Osteoblast (primary cell): ENCODE measurements at regions not wholly inside any gene's neighbourhood (a gene's known extent, or its start where the extent isn't known, plus 50 kb on each side); places are given as distances from the start of the nearest gene placed in this dataset.

Experiments
- DNase-seq: peaks from one replicate; pipeline ENCODE4 v3.0.0; 2011; ENCODE audit warnings: low spot score, mixed read lengths; ENCODE audit not compliant: insufficient read length; ENCODE audit errors: missing footprints
- H2AFZ ChIP-seq: 2 replicates; pipeline ENCODE4 v1.6.0; 2011; ENCODE audit warnings: mild to moderate bottlenecking, low read length
- H3K27ac ChIP-seq: 2 replicates; pipeline ENCODE4 v1.5.1; 2011; ENCODE audit warnings: mild to moderate bottlenecking, low read depth, low read length, moderate library complexity
- H3K27me3 ChIP-seq: 2 replicates; pipeline ENCODE4 v1.6.0; 2012; ENCODE audit warnings: mild to moderate bottlenecking, control low read depth, inconsistent platforms, low read length, moderate library complexity; ENCODE audit not compliant: insufficient read depth
- H3K36me3 ChIP-seq: 2 replicates; pipeline ENCODE4 v1.5.1; 2011; ENCODE audit warnings: mild to moderate bottlenecking, low read length, control low read depth, moderate library complexity; ENCODE audit not compliant: insufficient read depth
- H3K4me1 ChIP-seq: 2 replicates; pipeline ENCODE4 v1.5.1; 2011; ENCODE audit warnings: mild to moderate bottlenecking, low read length, control low read depth, moderate library complexity; ENCODE audit not compliant: insufficient read depth
- H3K4me2 ChIP-seq: 2 replicates; pipeline ENCODE4 v1.6.0; 2011; ENCODE audit warnings: mild to moderate bottlenecking, low read length; ENCODE audit not compliant: insufficient read depth
- H3K4me3 ChIP-seq: fragments of 200-600 bp; sonication (generic); 3 replicates; pipeline ENCODE4 v1.5.1; 2012; ENCODE audit warnings: mild to moderate bottlenecking, low read length, inconsistent platforms; ENCODE audit not compliant: insufficient read depth
- H3K79me2 ChIP-seq: 2 replicates; pipeline ENCODE4 v1.6.0; 2012; ENCODE audit warnings: mild to moderate bottlenecking, low read length, control low read depth, inconsistent platforms; ENCODE audit not compliant: insufficient read depth
- H3K9me3 ChIP-seq: 2 replicates; pipeline ENCODE4 v1.5.1; 2011; ENCODE audit warnings: low read depth, low read length, control low read depth
- H4K20me1 ChIP-seq: 2 replicates; pipeline ENCODE4 v1.6.0; 2012; ENCODE audit warnings: mild to moderate bottlenecking, low read length, control low read depth; ENCODE audit not compliant: insufficient read depth
- TF ChIP-seq, protein P1 (sequence below): IDR thresholded peaks from 2 replicates; pipeline ENCODE4 v1.5.1; 2011; ENCODE audit warnings: mild to moderate bottlenecking, low read depth, low read length, moderate library complexity; ENCODE audit errors: extremely low read depth

GRCh38 chr14:41297576-41298327 lies 308.9 kb upstream of the LRFN5 start:
- H3K79me2 ChIP-seq, result no peaks in the 10 kb centered on the region
- no peaks in the 10 kb centered on the region for H4K20me1 ChIP-seq
- H3K9me3 ChIP-seq, result peaks cover 3% of the 10 kb centered on the region
- no peak overlapping the region for H3K4me2 ChIP-seq
- H3K4me1 ChIP-seq, result no peaks in the 10 kb centered on the region
- no peak overlapping the region for H3K4me3 ChIP-seq
- no peak overlapping the region for H3K27ac ChIP-seq
- H2AFZ ChIP-seq, result no peak overlapping the region
- H3K36me3 ChIP-seq, result no peaks in the 10 kb centered on the region
- H3K27me3 ChIP-seq, result no peaks in the 10 kb centered on the region
- no peak for DNase-seq
- TF ChIP-seq, protein P1, sequence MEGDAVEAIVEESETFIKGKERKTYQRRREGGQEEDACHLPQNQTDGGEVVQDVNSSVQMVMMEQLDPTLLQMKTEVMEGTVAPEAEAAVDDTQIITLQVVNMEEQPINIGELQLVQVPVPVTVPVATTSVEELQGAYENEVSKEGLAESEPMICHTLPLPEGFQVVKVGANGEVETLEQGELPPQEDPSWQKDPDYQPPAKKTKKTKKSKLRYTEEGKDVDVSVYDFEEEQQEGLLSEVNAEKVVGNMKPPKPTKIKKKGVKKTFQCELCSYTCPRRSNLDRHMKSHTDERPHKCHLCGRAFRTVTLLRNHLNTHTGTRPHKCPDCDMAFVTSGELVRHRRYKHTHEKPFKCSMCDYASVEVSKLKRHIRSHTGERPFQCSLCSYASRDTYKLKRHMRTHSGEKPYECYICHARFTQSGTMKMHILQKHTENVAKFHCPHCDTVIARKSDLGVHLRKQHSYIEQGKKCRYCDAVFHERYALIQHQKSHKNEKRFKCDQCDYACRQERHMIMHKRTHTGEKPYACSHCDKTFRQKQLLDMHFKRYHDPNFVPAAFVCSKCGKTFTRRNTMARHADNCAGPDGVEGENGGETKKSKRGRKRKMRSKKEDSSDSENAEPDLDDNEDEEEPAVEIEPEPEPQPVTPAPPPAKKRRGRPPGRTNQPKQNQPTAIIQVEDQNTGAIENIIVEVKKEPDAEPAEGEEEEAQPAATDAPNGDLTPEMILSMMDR, result no peak

DNA sequence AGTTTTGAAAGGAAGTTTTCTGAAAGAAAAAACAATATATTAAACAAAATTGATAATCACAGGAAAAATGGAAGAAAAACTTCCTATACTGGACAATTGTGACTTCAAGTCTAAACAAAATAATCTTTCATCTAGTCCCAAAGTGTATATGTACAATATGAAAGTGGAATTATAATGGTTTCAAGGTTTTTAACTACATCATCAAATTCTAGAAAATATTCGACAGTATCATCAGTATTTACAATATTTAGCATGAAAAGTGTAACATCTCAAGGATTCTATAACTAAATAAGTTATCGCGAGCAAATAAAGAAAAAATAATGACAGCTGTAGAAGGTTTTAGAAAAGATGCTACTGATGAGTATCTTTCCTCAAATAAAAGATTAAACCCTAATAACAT lies 310.9 kb upstream of the LRFN5 start:
- H4K20me1 ChIP-seq, result no peaks in the 10 kb centered on the region
- no peaks in the 10 kb centered on the region for H3K4me1 ChIP-seq
- no peak overlapping the region for H3K4me2 ChIP-seq
- H2AFZ ChIP-seq, result no peak overlapping the region
- no peak overlapping the region for H3K4me3 ChIP-seq
- H3K9me3 ChIP-seq, result peaks cover 3% of the 10 kb centered on the region
- H3K27ac ChIP-seq, result no peak overlapping the region
- TF ChIP-seq, protein P1, result no peak
- DNase-seq, result no peak
- H3K27me3 ChIP-seq, result no peaks in the 10 kb centered on the region
- no peaks in the 10 kb centered on the region for H3K79me2 ChIP-seq
- no peaks in the 10 kb centered on the region for H3K36me3 ChIP-seq

DNA sequence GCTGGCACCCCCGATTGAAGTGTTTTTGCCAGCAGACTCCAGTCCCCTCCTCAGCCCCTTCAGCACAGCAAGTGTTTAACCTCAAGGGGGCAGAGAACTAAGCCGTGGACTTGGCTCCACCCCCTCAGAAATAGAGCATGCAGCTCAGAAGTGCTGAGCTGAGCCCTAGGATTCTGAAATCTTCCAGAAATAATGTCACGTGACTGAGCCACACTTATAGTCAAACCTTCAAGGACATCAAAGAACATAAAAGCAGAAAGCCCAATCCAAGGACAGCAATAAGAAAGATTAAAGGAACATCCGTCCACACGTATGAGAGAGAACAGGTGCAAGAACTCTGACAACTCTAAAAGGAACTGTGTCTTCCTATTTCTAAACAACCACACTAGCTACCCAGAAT lies 317.7 kb upstream of the LRFN5 start:
- no peaks in the 10 kb centered on the region for H3K27me3 ChIP-seq
- no peak for DNase-seq
- no peak overlapping the region for H3K4me2 ChIP-seq
- no peaks in the 10 kb centered on the region for H4K20me1 ChIP-seq
- TF ChIP-seq, protein P1, result no peak
- H3K4me1 ChIP-seq, result no peaks in the 10 kb centered on the region
- no peaks in the 10 kb centered on the region for H3K36me3 ChIP-seq
- no peak overlapping the region for H3K27ac ChIP-seq
- no peak overlapping the region for H3K4me3 ChIP-seq
- peaks cover 3% of the 10 kb centered on the region for H3K9me3 ChIP-seq
- H2AFZ ChIP-seq, result no peak overlapping the region
- H3K79me2 ChIP-seq, result no peaks in the 10 kb centered on the region

- H3K4me3 ChIP-seq, result no peak overlapping the region
- H3K36me3 ChIP-seq, result no peaks in the 10 kb centered on the region
- no peak overlapping the region for H3K4me2 ChIP-seq
- no peak overlapping the region for H3K27ac ChIP-seq
- H3K4me1 ChIP-seq, result no peaks in the 10 kb centered on the region
- no peak for DNase-seq
- no peaks in the 10 kb centered on the region for H3K79me2 ChIP-seq
- TF ChIP-seq, protein P1, result no peak
- no peaks in the 10 kb centered on the region for H3K27me3 ChIP-seq
- no peak overlapping the region for H2AFZ ChIP-seq
- peaks cover 6% of the 10 kb centered on the region for H3K9me3 ChIP-seq
- no peaks in the 10 kb centered on the region for H4K20me1 ChIP-seq
These were observed 321.4 kb upstream of the LRFN5 start for GRCh38 chr14:41285186-41285748.
